CD14-positive monocyte (primary cell): ENCODE measurements at regions not wholly inside any gene's neighbourhood (a gene's known extent, or its start where the extent isn't known, plus 50 kb on each side); places are given as distances from the start of the nearest gene placed in this dataset.

ENCODE experiments used
- DNase-seq, 3 donors: peaks; one replicate each; pipeline ENCODE4 v3.0.0-alpha.2; 2011 to 2022
- H2AFZ ChIP-seq: 2 replicates; pipeline ENCODE4 v1.6.0; 2012; ENCODE audit warnings: mild to moderate bottlenecking, low read depth, low read length, inconsistent platforms; ENCODE audit not compliant: insufficient read depth, poor library complexity, severe bottlenecking
- H3K27ac ChIP-seq, 2 donors: 1 replicate in 1 of 2; 2 replicates in 1 of 2; pipeline ENCODE4 v1.5.1; 2012 to 2013; ENCODE audit warnings: low read length in 2 of 2, control low read depth in 1 of 2, inconsistent platforms in 1 of 2, low read depth in 1 of 2, mild to moderate bottlenecking in 1 of 2
- H3K27me3 ChIP-seq, 2 donors: one replicate each; pipeline versions ENCODE4 v1.6.0 to v1.6.1; 2011 to 2013; ENCODE audit warnings: low read length in 2 of 2; ENCODE audit not compliant: control insufficient read depth in 2 of 2, insufficient read depth in 2 of 2
- H3K36me3 ChIP-seq, 2 donors: replicated peaks in 1 of 2; 1 replicate in 1 of 2; 2 replicates in 1 of 2; pipeline versions ENCODE4 v1.5.1 to v1.6.1; 2012 to 2013; ENCODE audit warnings: low read length in 2 of 2, control low read depth in 1 of 2, inconsistent platforms in 1 of 2, mild to moderate bottlenecking in 1 of 2; ENCODE audit not compliant: insufficient read depth in 2 of 2, control insufficient read depth in 1 of 2
- H3K4me1 ChIP-seq, 2 donors: 1 replicate in 1 of 2; 2 replicates in 1 of 2; pipeline versions ENCODE4 v1.5.1 to v1.6.1; 2012 to 2013; ENCODE audit warnings: low read length in 2 of 2, control low read depth in 1 of 2, inconsistent platforms in 1 of 2, mild to moderate bottlenecking in 1 of 2, moderate library complexity in 1 of 2; ENCODE audit not compliant: insufficient read depth in 2 of 2, control insufficient read depth in 1 of 2
- H3K4me2 ChIP-seq: replicated peaks from 2 replicates; pipeline ENCODE3; 2012; ENCODE audit warnings: low read length, moderate library complexity, mild to moderate bottlenecking; ENCODE audit not compliant: poor library complexity, severe bottlenecking; ENCODE audit errors: extremely low read depth
- H3K4me3 ChIP-seq, 3 experiments: fragments of 200-600 bp in 1 of 3; sonication (generic) in 1 of 3; replicated peaks in 1 of 3; 1 replicate in 2 of 3; 2 replicates in 1 of 3; pipeline ENCODE4 v1.5.1; 2011 to 2013; ENCODE audit warnings: low read length in 3 of 3, mild to moderate bottlenecking in 3 of 3, control low read depth in 2 of 3, low read depth in 2 of 3, inconsistent platforms in 1 of 3, moderate library complexity in 1 of 3
- H3K79me2 ChIP-seq: 2 replicates; pipeline ENCODE4 v1.6.0; 2012; ENCODE audit warnings: mild to moderate bottlenecking, control low read depth, inconsistent platforms, low read length, moderate library complexity; ENCODE audit not compliant: insufficient read depth
- H3K9ac ChIP-seq: 2 replicates; pipeline ENCODE4 v1.6.0; 2017; ENCODE audit warnings: low read length, mild to moderate bottlenecking; ENCODE audit not compliant: insufficient read depth, poor library complexity, severe bottlenecking
- H3K9me3 ChIP-seq, 2 donors: replicated peaks in 1 of 2; 1 replicate in 1 of 2; 2 replicates in 1 of 2; pipeline versions ENCODE4 v1.5.1 to v1.6.1; 2012 to 2013; ENCODE audit warnings: low read length in 2 of 2, control low read depth in 1 of 2; ENCODE audit not compliant: control insufficient read depth in 1 of 2, insufficient read depth in 1 of 2
- H4K20me1 ChIP-seq: 2 replicates; pipeline ENCODE4 v1.6.0; 2012; ENCODE audit warnings: mild to moderate bottlenecking, low read length, control low read depth, moderate library complexity; ENCODE audit not compliant: insufficient read depth
- H3K27ac Mint-ChIP-seq, 7 donors: one replicate each; pipeline ENCODE4 v1.8.0; 2020; ENCODE audit warnings: mild to moderate bottlenecking in 7 of 7, mixed read lengths in 7 of 7, moderate library complexity in 6 of 7, inconsistent platforms in 2 of 7
- H3K27me3 Mint-ChIP-seq, 3 donors: one replicate each; pipeline ENCODE4 v1.8.0; 2021 to 2022; ENCODE audit warnings: low read depth in 3 of 3, mild to moderate bottlenecking in 3 of 3, mixed read lengths in 3 of 3, moderate library complexity in 3 of 3, inconsistent platforms in 1 of 3
- H3K36me3 Mint-ChIP-seq, 2 donors: one replicate each; pipeline ENCODE4 v1.8.0; 2020; ENCODE audit warnings: mixed read lengths in 2 of 2, inconsistent platforms in 1 of 2, mild to moderate bottlenecking in 1 of 2
- H3K4me1 Mint-ChIP-seq: one replicate; pipeline ENCODE4 v1.8.0; 2020; ENCODE audit warnings: mild to moderate bottlenecking, mixed read lengths
- H3K4me3 Mint-ChIP-seq, 2 donors: one replicate each; pipeline ENCODE4 v1.8.0; 2020; ENCODE audit warnings: mild to moderate bottlenecking in 2 of 2, mixed read lengths in 2 of 2, moderate library complexity in 1 of 2
- H3K9me3 Mint-ChIP-seq, 7 donors: one replicate each; pipeline ENCODE4 v1.8.0; 2020 to 2022; ENCODE audit warnings: mixed read lengths in 7 of 7, mild to moderate bottlenecking in 6 of 7, moderate library complexity in 6 of 7, inconsistent platforms in 2 of 7
- CTCF ChIP-seq: fragments of 200-600 bp; IDR thresholded peaks from one replicate; pipeline ENCODE4 v1.8.0; 2022; ENCODE audit warnings: antibody characterized with exemption, mild to moderate bottlenecking
- WGBS: methylation state at CpG from one replicate; pipeline ENCODE4 v1.1.5; 2013; ENCODE audit warnings: missing lambda C conversion rate; ENCODE audit not compliant: insufficient coverage; 5-methylcytosine and 5-hydroxymethylcytosine counted together
- intact Hi-C, 2 donors: fragments of 100-400 bp; cut with micrococcal nuclease; formaldehyde crosslinking; loops; one replicate each; pipeline versions ENCODE4 v1.15.0 to v1.15.1; 2023

- Histone ChIP-seq H3K36me3 (no peaks in the 10 kb centered on the region), H2AFZ (no peak overlapping the region), H3K4me2 (no peak overlapping the region), H3K9ac (no peak overlapping the region), H3K27me3 (no peaks in the 10 kb centered on the region), H3K4me1 (no peaks in the 10 kb centered on the region), H3K79me2 (no peaks in the 10 kb centered on the region), H3K9me3 (peaks cover 5% of the 10 kb centered on the region in 2 donors), H3K27ac (no peak overlapping the region), H3K4me3 (no peak overlapping the region), H4K20me1 (no peaks in the 10 kb centered on the region)
- Mint-ChIP-seq H3K9me3 (peaks cover 0 to 11% (median 2%) of the 10 kb centered on the region in 7 donors), H3K4me3 (no peak overlapping the region), H3K4me1 (no peaks in the 10 kb centered on the region), H3K27me3 (no peaks in the 10 kb centered on the region), H3K36me3 (no peaks in the 10 kb centered on the region), H3K27ac (no peak overlapping the region)
- no peak for DNase-seq
- intact Hi-C loops = no loop called here
- TF ChIP-seq CTCF = no peak
- no CpG with 5 or more reads among the region's 1 CpG for WGBS
Measured at GRCh38 chr16:76926595-76926994, 264.4 kb upstream of the MON1B start.

- Histone ChIP-seq H3K4me1 (no peaks in the 10 kb centered on the region), H3K4me3 (no peak overlapping the region), H3K27me3 (no peaks in the 10 kb centered on the region), H3K27ac (no peak overlapping the region), H3K9ac (no peak overlapping the region), H2AFZ (no peak overlapping the region), H3K79me2 (no peaks in the 10 kb centered on the region), H4K20me1 (no peaks in the 10 kb centered on the region), H3K9me3 (no peaks in the 10 kb centered on the region), H3K36me3 (no peaks in the 10 kb centered on the region), H3K4me2 (no peak overlapping the region)
- no peak for DNase-seq
- H3K27me3 Mint-ChIP-seq = no peaks in the 10 kb centered on the region
- H3K4me3 Mint-ChIP-seq = no peak overlapping the region
- no peak for TF ChIP-seq CTCF
- intact Hi-C loops = no loop called here
- no peaks in the 10 kb centered on the region for H3K36me3 Mint-ChIP-seq
- WGBS = no CpG with 5 or more reads among the region's 1 CpG
- no peaks in the 10 kb centered on the region for H3K4me1 Mint-ChIP-seq
- no peak overlapping the region for H3K27ac Mint-ChIP-seq
- H3K9me3 Mint-ChIP-seq = peaks cover 0 to 10% (median 0%) of the 10 kb centered on the region in 7 donors
Measured at GRCh38 chr16:76931186-76931585, 259.8 kb upstream of the MON1B start.
